GM13977 (cell line): ENCODE measurements at regions not wholly inside any gene's neighbourhood (a gene's known extent, or its start where the extent isn't known, plus 50 kb on each side); places are given as distances from the start of the nearest gene placed in this dataset.
"Not testable (repeated sequence)": the region's sequence is repeated elsewhere in the genome, so short reads cannot be mapped to it uniquely, and the experiment has no call there.

Source experiments
- DNase-seq: peaks from one replicate; pipeline ENCODE4 v3.0.0; 2012; ENCODE audit warnings: low spot score
- CTCF ChIP-seq: IDR thresholded peaks from 2 replicates; pipeline ENCODE4 v1.5.1; 2012; ENCODE audit warnings: mild to moderate bottlenecking, control low read depth; ENCODE audit not compliant: insufficient read depth; ENCODE audit errors: extremely low read depth, missing control alignments
- in situ Hi-C: fragments of 300-500 bp; cut with MboI; formaldehyde crosslinking; loops from one replicate; pipeline ENCODE4 v1.12.0; 2022; ENCODE audit warnings: low sequenced_read_pairs, low pct_unique_long_range_greater_than_20kb, mixed read lengths, inconsistent platforms; ENCODE audit not compliant: unreplicated experiment

GRCh38 chr9:21710548-21711191, 91.8 kb upstream of the MTAP start:
- no peak for DNase-seq
- in situ Hi-C loops: no loop called here
- TF ChIP-seq CTCF: no peak

- in situ Hi-C loops: no loop called here
- no peak for TF ChIP-seq CTCF
- no peak for DNase-seq
Observed at GRCh38 chr9:21711504-21711903, 90.9 kb upstream of the MTAP start.

- DNase-seq: no peak
- in situ Hi-C loops: no loop called here
- no peak for TF ChIP-seq CTCF
Observed at GRCh38 chr9:21715408-21715807, 87.0 kb upstream of the MTAP start.

- in situ Hi-C loops: no loop called here
- TF ChIP-seq CTCF: no peak
- no peak for DNase-seq
Observed at GRCh38 chr9:21720758-21721157, 81.7 kb upstream of the MTAP start.

- in situ Hi-C loops, DNase-seq: not testable (repeated sequence)
Observed at GRCh38 chr9:21727411-21727810, 75.0 kb upstream of the MTAP start.

- TF ChIP-seq CTCF: no peak
- no peak for DNase-seq
- in situ Hi-C loops: no loop called here
Observed at GRCh38 chr9:21728781-21729180, 73.7 kb upstream of the MTAP start.

DNA sequence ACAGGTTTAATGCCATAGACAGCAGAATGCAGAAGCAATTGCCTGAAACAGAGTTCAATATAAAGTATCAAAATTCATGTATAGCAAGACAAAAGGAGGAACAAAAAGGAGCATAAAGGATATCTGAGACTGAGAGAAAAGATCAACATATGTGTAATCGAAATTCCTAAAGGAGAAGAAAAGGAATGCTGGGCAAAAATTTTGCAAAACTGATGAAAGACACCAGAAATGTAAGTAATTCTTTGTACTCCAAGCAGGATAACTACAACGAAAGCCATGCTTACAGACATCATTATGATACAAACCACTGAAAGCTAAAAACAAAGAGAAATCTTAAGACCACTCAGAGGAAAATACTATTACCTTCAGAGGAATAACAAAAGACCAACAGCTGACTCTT, 72.8 kb upstream of the MTAP start:
- TF ChIP-seq CTCF: no peak
- in situ Hi-C loops: no loop called here
- no peak for DNase-seq
